Cardiac fibroblast (primary cell): ENCODE measurements at regions not wholly inside any gene's neighbourhood (a gene's known extent, or its start where the extent isn't known, plus 50 kb on each side); places are given as distances from the start of the nearest gene placed in this dataset.

ENCODE experiments used
- DNase-seq, 2 donors: peaks; one replicate each; pipeline versions ENCODE4 v3.0.0 to v3.0.0-alpha.2; 2010; ENCODE audit warnings: low read depth in 2 of 2
- H3K4me3 ChIP-seq, 2 donors: replicated peaks in 1 of 2; 1 replicate in 1 of 2; 2 replicates in 1 of 2; pipeline ENCODE4 v1.5.1; 2011; ENCODE audit warnings: low read depth in 2 of 2, low read length in 2 of 2, mild to moderate bottlenecking in 2 of 2, moderate library complexity in 1 of 2
- CTCF ChIP-seq: IDR thresholded peaks from one replicate; pipeline ENCODE4 v1.5.1; 2011; ENCODE audit warnings: low read depth, mild to moderate bottlenecking, low read length, inconsistent platforms

GRCh38 chr12:93221841-93222240 lies 155.9 kb upstream of the NUDT4 start:
- no peak for TF ChIP-seq CTCF
- no peak for DNase-seq
- H3K4me3 ChIP-seq, result no peak overlapping the region

GRCh38 chr12:93223440-93224426 lies 154.0 kb upstream of the NUDT4 start:
- DNase-seq, result peak; percentile 71 to 77
- H3K4me3 ChIP-seq, result no peak overlapping the region
- no peak for TF ChIP-seq CTCF

GRCh38 chr12:93225094-93225493 lies 152.6 kb upstream of the NUDT4 start:
- TF ChIP-seq CTCF, result no peak
- no peak for DNase-seq
- H3K4me3 ChIP-seq, result no peak overlapping the region

- peak in 1 of 2 donors; percentile 54 for DNase-seq
- no peak overlapping the region for H3K4me3 ChIP-seq
- no peak for TF ChIP-seq CTCF
Observed at GRCh38 chr12:93226361-93226760, 151.4 kb upstream of the NUDT4 start.

- no peak for TF ChIP-seq CTCF
- H3K4me3 ChIP-seq, result no peak overlapping the region
- DNase-seq, result peak; percentile 82 to 96
Observed at GRCh38 chr12:93229494-93230325, 148.0 kb upstream of the NUDT4 start.

GRCh38 chr12:93230326-93230720 lies 147.4 kb upstream of the NUDT4 start:
- no peak for TF ChIP-seq CTCF
- H3K4me3 ChIP-seq, result no peak overlapping the region
- DNase-seq, result peak in 1 of 2 donors; percentile 18
